HG03457 (cell line): ENCODE measurements at regions not wholly inside any gene's neighbourhood (a gene's known extent, or its start where the extent isn't known, plus 50 kb on each side); places are given as distances from the start of the nearest gene placed in this dataset.

Experiments used
- ATAC-seq: cut with Tn5 transposase; IDR thresholded peaks from one replicate; pipeline ENCODE4 v1.9.1; 2021; ENCODE audit warnings: moderate number of reproducible peaks; ENCODE audit not compliant: unreplicated experiment

DNA sequence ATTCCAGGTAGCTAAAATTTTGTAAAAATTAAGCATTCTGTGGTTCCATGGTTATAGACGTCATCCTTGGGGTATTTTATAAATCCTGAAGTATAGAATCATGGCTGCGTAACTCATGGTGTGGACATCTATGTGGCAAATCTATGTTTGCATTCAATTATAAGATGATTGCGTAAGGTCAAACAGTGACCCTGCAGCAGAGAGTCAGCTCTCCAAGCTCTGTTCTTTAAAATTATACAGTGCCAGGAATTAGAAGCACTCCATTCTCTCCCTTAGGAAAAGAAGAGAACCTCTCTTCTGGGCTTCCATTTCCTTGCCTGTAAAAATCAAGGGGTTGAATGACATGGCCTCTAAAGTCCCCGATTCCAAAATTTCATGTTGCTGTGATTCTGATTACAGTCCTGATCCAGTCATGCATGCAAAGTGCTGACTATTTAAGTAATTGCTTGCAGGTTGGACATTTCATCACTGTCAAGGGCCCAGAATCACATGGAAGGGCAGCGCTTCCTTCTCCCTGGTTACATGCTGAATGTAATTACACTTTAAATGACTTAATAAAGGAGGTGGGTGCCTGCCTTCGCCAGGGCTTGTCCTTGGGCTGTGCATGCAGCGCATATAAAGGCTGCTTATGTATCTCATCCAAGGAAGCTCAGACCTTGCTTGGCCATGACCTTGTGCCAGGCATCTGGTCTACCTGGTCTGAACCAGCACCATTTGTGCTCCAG is 550.7 kb downstream of the TYW1 start:
- no peak for ATAC-seq

DNA sequence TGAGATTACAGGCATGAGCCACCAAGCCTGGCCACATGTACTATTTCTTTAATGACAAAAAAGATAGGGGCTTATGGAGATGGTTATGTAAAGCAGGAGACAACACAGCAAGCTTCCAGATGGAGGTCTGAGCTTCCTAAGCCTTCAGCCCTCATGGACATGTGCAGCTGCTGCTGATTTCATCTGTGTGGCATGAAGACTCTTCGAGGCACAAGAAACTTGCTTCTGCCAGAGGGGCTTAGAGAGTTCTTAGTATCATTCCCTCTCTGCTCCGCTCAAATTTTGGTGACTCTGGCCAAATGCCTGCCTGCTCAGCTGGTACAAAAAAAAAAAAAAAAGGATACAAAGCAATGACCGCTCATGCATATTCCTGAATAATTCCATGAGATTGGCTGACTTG is 552.5 kb downstream of the TYW1 start:
- ATAC-seq, result no peak

DNA sequence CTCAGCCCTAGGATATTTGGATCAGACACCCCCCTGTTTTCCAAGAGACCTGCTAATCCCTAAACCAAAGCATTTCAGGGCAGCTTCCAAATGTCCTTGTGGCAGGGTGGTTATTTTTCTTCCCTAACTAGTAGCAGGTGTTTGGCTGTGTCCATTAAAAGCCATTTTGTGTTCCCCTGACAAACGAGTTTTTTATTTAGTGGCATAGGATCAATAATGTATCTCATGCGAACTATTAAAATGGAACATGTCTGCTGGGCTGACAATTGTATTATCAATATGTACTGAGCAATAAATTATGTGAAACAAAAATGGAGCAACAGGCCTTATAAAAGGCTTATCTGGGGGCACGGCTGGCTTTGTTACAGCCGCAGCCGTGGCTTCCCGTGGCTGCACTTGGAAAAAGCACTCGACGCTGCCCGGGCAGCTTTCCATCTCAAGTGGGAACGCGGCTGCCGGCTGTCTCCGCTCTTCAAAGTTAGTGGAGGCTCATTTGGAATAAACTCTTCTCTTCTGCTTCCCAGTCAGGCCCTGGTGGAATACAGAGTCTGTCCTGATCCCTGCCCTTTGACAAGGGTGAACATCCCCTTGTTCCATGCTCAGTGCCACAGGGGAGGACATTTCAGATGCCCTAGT is 554.3 kb downstream of the TYW1 start:
- no peak for ATAC-seq

DNA sequence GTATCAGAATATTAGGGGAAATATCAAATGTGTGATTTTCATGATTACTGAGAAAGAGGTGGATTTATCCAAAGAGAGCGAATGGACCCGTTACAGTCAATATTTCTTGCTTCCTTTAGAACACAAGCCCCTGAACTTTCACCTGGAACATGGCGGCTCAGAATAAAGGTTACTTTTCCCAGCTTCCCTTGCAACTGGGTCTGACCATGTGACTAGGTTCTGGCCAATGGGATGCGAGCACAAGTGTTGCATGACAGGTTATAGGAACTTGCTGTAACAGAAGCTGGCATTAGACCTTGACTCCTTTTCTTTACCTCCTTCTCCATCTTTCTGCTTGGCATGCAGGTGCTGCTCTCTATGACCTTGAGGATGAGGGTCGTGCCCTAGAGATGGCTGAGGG is 556.1 kb downstream of the TYW1 start:
- no peak for ATAC-seq

DNA sequence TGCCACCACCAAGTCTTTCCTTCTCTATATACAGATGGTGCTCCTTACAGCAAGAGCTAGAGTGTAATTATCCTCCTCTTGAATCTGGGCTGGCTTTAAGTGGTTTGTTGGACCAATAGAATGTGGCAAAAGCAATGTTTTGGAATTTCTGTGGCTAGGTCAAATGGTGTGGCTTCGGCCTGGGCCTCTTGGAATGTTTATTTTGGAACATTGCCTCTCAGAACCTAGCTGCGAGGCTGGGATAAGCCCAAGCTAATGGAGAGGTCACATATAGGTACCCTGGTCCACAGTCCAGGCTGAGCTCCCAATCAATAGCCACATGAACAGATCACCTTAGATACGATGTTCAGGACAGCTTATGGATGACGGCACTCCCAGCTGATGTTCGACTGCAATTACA is 556.7 kb downstream of the TYW1 start:
- ATAC-seq, result no peak

DNA sequence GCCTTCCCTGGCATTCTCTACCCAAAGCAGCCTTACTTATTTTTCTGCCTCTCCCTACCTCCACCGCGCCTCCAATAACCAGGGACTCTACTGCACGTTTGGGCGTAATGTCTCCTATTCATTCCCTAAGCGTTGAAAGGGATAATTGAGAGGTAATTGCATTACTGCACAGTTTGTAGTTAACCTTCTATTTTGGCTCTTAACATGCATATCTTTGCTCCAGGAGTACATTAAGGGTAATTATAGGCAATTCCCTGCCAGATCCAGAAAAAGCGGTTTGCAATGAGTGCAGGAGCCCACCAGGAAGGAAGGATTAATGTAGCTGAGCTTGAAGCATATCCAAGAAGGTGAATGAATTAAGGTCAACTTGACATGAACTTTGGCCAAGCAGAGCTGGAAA is 558.4 kb downstream of the TYW1 start:
- no peak for ATAC-seq

DNA sequence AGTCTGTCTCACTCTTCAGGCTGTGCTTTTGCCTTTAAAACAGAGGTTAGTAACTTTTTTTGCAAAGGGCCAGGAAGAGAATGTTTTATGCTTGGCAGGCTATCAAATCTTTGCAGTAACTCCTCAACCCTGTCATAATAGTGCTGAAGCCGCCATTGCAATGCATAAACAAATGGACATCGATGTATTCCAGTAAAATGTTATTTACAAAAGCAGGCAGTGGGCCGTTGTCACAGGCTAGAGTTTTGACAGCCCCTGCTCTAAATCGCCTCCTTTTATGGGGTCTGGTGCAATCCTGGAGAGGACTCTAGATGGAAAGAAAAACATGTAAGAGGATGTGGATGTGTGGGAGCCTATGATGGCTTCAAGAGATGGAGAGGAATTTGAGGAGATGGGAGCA is 568.3 kb downstream of the TYW1 start:
- no peak for ATAC-seq

DNA sequence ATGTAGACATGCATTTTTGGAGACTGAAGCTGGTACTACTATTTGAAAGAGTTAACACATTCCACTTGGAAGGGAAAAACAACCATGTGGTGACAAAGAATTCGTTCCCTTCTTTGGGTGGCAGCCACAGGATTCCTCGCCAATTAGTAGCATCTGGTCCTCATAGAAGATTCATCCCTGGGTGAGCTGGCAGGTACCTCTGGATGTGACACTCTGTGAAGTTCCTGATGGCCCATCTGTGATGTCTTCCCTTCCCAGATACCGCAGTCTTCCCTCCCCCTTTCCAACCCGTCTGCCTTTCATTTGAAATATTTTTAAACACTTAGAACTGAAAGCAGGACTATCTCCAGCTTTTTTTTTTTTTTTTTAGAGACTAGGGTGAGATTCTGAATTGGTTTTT is 569.5 kb downstream of the TYW1 start:
- no peak for ATAC-seq

DNA sequence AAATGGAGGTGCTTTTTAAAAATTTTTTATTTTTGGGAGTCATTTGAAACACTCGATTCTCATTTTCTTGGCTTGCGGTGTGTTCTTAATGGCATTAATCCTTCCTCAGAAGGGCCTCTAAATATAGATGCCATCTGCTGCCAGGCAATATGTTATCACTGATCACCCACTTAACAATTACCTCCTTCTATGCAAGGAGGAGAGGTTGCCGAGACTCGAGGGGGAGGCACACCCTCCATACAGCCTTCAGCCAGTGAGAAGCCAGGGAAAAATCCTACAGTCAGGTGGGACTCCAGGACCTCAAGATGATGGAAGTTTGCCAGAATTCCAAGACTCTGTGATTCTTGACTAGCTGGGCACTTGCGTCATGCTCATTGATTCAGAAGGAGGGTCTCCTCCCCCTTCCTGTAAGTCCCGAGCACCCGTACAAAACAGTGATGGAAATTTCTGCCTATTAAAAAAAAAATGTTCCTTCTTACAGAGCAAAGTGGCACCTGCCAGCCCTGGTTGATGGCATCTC is 574.5 kb downstream of the TYW1 start:
- no peak for ATAC-seq

DNA sequence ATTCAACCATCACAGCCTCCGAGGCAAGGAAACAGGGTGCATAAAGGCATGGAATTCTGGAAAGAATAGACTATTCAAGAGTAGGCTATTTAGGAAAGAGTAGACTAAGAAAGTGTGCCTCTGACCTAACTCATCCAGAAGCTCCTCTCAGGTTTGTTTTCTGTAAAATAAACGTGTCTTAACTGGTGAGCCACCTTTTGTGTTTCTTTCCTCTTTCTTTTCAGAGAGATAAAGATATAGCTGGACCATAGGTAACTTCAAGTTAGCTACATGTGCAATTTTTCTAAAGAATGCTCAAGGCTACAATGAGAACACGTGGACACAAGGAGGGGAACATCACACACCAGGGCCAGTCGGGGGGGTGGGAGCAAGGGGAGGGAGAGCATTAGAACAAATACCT is 577.0 kb downstream of the TYW1 start:
- no peak for ATAC-seq

DNA sequence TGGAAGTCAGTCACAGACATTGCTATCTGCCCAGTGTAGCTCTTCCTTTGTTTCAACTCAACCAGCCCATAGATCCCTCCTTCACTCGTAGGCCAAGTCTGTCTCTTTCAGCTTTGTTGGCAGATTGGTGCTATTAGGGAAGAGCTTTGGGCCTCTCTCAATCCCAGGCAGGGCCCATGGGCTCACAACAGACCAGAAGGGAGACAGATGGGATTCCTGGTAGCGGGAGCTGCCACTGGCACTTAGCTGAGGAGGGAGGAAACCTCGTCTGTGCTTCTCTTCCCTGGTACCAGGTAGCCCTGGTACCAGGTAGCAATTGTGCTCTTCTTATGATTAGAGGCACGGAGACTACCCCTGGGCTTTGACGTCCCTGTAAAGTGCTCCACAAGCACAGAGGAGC is 592.0 kb downstream of the TYW1 start:
- no peak for ATAC-seq

DNA sequence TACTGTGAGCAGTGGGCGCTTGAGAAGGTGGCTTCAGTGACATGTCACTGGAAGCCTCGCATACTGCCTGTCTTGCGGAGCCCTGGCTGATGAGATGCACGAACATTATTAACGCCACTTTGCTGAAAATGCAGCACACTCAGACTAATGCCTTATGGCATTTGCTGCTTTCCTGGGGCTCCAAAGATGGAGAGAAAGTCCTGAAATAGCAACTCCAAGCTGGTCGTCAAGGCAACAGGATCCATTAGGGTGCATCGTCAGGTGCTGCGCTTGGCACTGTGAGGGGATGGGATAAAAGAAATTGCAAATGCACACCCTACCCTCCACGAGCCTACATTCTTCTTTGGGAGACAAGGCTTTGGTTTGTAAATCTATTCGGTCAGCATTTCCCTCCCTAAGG is 592.5 kb downstream of the TYW1 start:
- ATAC-seq, result no peak

DNA sequence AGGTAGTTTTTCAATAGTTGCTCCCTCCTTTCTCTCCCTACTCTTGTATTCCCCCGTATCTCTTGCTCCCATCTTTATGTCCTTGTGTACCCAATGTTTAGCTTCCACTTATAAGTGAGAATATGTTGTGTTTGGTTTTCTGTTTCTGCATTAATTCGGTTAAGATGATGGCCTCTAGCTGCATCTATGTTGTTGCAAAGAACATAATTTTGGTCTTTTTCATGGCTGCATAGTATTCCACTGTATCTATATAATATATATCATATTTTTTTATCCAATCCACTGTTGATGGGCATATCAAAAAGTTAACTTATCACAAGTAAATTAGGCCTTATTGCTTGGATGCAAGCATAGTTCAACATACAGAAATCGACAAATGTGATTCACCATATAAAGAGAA is 594.0 kb downstream of the TYW1 start:
- ATAC-seq, result no peak

DNA sequence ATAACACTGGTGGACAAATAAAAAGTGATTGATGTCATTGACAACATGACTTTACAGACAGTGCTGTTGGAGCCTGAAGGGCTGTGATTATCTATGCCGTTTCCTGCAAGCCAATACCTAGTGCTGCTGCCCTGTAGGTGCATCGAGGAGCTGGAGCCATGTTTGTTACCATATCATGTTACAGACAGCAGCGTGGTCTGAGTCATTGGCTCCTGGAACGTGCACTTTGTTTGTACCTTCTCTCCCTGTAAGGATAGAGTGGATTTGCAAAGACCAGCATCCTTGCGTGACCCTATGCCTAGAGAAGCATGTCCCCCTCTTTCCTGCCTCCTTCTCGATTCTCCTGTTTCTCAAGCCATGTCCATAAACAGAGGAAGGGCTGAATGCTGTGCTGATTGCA is 597.2 kb downstream of the TYW1 start:
- no peak for ATAC-seq

DNA sequence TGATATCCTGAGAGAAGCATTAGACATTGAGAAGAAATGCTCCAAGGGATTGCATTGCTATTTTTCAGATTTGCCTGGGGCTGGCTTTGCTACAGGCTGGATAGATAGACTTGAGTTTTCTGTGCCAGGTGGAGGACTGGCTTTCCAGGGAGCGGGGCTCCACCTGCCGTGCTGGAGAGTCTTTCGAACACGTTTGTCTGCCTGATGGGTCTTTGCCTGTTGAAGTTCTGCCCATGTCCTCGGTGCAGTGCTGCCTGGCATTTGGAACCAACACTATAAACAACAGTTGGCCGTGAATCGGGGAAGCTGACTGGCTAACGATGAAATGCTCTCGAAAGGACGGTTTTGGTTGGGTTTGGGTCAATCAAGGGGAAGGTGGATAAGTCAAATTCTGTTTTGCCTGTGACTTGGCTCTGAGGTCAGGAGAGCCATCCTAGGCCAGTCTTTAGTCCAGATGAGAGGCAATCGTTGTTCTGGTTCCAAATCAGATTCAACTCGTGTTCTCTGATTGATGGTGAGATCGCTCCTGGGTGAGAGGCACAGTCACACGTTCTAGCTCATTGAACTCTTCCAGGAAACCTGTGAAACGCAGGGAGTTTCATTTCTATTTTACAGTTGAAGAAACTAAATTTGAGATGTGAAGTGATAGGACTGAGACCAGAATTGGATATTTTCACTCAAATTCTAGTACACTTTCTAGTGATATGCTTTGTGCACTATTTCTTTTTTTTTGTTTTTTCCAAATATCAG is 599.0 kb downstream of the TYW1 start:
- ATAC-seq, result no peak

DNA sequence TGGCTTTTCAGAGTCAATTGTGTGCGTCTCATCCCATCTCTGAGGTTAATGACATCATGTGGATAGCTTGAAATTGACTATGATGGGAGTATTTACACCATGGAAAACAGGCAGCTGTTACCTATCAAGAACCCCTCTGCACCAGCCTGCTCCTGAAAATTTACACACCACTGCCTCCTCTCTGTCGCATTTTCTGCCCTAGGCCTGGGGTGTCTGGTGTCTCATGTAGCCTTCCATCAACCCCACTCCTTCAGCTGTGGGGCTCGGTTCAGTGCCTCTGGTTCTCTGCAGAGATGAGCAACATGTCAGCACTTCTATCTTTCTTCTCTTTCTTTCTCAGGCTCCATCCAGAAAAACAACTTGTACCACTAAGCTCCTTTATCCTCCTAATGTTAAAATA is 600.5 kb downstream of the TYW1 start:
- no peak for ATAC-seq

DNA sequence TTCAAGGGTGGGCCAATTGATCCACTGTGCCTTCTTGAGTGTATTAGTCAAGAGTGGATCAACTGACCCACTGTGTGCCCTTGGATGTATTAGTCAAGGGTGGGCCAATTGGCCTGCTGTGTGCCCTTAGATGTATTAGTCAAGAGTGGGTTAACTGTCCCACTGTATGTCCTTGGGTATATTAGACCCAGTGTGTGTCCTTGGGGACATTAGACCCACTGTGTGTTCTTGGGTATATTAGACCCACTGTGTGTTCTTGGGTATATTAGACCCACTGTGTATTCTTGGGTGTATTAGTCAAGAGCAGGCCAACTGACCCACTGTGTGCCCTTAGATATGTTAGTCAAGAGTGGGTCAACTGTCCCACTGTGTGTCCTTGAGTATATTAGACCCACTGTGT is 601.8 kb downstream of the TYW1 start:
- ATAC-seq, result no peak

DNA sequence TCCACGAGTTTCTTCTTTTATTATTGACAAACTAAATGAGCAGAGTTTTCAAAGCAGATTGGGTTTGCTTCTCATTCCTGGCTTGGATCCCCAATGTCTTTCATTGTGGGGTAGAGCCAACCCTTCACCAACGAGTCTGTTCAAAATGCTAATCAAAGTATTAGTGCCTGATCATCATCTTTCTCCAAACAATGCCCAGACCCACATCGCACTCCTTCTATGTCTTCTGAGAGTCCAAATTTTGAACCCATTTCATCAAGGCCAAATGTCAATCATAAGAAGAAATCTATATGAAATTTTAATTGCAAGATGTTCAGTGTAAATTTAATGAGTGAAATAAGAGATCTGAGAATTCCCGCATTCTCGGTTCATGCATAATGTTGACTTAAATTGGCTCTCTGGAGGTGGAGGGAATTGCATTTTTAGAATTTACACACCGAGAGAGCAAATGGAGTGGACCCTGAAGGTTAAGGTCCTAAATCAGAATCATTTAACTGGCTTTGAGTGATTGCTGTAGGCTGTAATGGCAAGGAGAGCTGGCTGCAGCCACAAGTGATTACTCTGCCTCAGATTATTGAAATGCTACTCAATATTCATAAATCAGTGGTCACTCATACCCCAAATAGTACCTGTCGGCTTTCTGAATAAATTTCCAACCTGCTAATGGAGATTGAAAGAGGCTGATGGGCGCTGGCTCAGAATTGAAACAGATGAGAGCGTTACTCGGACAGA is 602.9 kb downstream of the TYW1 start:
- no peak for ATAC-seq

DNA sequence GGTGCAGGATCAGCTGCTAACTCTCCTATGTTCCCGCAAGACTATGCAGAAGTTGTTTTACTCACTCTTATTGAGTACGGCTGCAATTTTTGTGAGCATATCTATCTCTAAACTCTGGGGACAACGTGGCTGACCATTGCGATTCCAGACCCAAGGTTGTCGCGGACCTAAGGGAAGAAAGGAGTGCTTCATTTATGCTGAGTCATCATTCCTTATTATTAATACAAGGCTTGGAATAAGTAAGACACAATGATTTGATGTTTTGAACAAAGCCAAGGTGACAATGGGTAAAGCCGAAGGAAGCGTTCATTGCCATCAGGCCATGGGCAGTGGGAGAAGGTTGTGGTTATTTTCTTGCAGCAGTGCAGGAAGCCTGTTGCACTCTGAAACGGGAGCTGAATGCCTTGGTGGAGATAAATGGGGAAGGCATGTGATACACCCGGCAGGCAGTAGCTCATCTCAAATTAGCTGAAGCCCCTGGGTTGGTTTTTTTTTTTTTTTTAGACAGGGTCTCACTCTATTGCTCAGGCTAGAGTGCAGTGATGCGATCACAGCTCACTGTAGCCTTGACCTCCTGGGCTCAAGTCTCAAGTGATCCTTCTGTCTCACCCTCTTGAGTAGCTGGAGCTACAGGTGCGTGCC is 605.7 kb downstream of the TYW1 start:
- no peak for ATAC-seq

DNA sequence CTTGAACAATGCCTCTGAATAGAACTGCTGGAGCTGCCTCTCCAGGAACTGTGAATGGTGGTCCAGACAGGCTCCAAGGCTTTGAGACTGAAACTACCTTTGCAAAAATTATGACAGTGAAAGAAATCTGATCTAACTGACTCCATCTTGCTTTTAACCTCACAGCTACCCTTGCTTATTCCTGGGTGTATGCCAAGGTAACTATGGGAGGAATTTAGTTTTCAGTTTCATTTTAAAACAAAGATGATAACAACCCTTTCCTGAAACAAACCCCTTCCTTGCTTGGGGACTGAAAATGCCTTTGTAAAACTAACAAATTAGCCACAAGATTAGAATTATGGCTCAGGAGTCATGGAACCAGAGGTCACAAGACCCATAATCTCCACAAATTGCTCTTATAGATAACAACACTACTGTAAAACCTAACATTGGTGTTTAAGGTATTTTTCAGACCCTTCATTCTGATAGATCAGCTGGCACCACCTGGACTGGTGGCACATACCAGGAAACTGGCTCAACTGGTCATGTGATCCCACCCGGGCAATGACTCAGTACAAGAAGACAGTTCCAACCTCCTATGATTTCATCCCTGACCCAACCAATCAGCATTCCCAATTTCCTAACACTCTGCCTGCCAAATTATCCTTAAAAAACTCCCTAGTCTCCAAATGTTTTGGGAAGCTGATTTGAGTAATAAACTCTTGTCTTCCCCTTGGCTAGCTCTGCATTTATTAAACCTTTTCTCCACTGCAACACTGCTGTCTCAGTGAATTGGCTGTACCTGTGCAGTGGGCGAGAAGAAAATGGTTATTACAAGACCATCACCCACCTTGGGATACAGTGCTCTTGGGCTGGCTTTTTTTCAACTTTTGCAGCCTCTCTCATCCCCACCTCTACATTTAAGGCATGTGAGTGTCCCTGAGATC is 608.1 kb downstream of the TYW1 start:
- ATAC-seq, result no peak
